ENCODE measurements at regions not wholly inside any gene's neighbourhood (a gene's known extent, or its start where the extent isn't known, plus 50 kb on each side); places are given as distances from the start of the nearest gene placed in this dataset.

DNA sequence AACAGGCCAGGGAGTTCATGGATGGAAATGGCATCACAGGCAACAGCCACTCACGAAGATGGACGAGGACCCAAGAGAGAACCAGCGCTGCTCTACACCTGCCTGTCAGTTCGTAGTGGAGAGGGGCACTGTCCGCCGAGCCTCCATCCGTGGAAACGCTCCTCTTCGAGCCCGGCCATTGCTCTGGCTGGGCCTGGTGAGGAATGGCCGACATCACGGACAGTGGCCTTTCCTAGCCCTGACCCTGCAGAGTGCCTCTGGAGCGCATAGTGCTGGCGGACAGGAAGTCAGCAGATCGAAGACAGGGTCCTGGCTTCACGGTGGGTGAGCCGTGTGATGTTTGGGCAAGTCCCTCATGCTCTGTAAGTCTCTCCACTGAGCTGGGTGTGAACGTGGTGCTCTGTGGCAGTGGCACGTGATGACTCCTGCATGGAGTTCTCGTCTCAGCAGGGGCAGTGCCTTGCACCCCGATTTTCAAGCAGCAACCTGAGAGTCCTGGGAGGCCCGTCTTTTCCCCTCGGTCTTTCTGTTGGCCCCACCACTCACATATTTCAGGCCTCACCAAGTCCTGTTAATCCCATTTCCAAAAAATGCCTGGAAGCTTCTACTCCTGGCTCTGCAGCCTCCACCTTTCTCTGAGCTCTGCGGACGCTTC, 214.4 kb downstream of the ERMARD start:
- POLR2A ChIA-PET: no interaction called here
- Histone ChIP-seq H3K36me3 (ENCODE audit: control insufficient read depth in 4 of 4, insufficient read depth in 4 of 4, low read length in 3 of 4) (no peaks in the 10 kb centered on the region), H3K27ac (ENCODE audit: insufficient read depth in 1 of 2, low read depth in 1 of 2, low read length in 2 of 2, poor library complexity in 1 of 2, severe bottlenecking in 2 of 2) (no peak overlapping the region), H3K9me3 (ENCODE audit: control extremely low read depth in 1 of 5, control insufficient read depth in 4 of 5, insufficient read depth in 2 of 5, low read depth in 1 of 5, low read length in 4 of 5) (no peaks in the 10 kb centered on the region), H3K27me3 (replicated peaks in 2 of 5; ENCODE audit: control insufficient read depth in 4 of 5, insufficient read depth in 5 of 5, low read length in 4 of 5) (peaks cover 0 to 28% (median 3%) of the 10 kb centered on the region in 5 experiments), H3K4me1 (ENCODE audit: control extremely low read depth in 1 of 4, control insufficient read depth in 4 of 4, insufficient read depth in 4 of 4, low read length in 3 of 4) (peaks cover 0 to 17% (median 9%) of the 10 kb centered on the region in 4 experiments), H3K4me3 (ENCODE audit: control insufficient read depth in 1 of 7, extremely low read depth in 1 of 7, insufficient read depth in 4 of 7, low read depth in 2 of 7, low read length in 6 of 7) (no peak overlapping the region)
- no peak for DNase-seq
- CTCF ChIA-PET: no interaction called here
- WGBS (ENCODE audit: insufficient coverage): 92% methylated on average over 25 of the region's 25 CpGs

DNA sequence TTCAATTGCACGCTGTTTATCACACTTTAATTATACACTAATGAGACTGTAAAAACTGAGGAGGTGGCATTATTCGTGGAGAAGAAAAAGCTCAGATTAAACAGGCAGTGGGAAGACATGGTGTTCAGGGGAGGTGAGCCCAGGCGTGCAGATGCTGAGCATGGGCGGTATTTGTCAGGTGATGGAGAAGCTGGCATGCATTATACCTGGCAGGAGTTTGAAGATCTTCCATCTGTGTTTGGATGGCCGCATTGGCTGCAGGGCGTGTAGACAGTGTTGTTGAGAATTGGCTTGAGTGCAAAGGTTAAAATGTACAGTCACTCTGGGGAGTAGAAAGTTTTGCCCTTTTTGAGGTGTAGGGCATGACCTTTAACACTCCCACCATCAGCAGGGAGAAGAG, 213.8 kb downstream of the ERMARD start:
- no peak overlapping the region for H3K27ac ChIP-seq (ENCODE audit: insufficient read depth in 1 of 2, low read depth in 1 of 2, low read length in 2 of 2, poor library complexity in 1 of 2, severe bottlenecking in 2 of 2)
- H3K27me3 ChIP-seq (replicated peaks in 2 of 5; ENCODE audit: control insufficient read depth in 4 of 5, insufficient read depth in 5 of 5, low read length in 4 of 5): peaks cover 0 to 28% (median 6%) of the 10 kb centered on the region in 5 experiments
- H3K4me3 ChIP-seq (ENCODE audit: control insufficient read depth in 1 of 7, extremely low read depth in 1 of 7, insufficient read depth in 4 of 7, low read depth in 2 of 7, low read length in 6 of 7): no peak overlapping the region
- ChIA-PET CTCF (no interaction called here), POLR2A (no interaction called here)
- 75% methylated on average over 4 of the region's 6 CpGs for WGBS (ENCODE audit: insufficient coverage)
- DNase-seq: no peak
- no peaks in the 10 kb centered on the region for H3K36me3 ChIP-seq (ENCODE audit: control insufficient read depth in 4 of 4, insufficient read depth in 4 of 4, low read length in 3 of 4)
- H3K4me1 ChIP-seq (ENCODE audit: control extremely low read depth in 1 of 4, control insufficient read depth in 4 of 4, insufficient read depth in 4 of 4, low read length in 3 of 4): peaks cover 0 to 19% (median 9%) of the 10 kb centered on the region in 4 experiments
- H3K9me3 ChIP-seq (ENCODE audit: control extremely low read depth in 1 of 5, control insufficient read depth in 4 of 5, insufficient read depth in 2 of 5, low read depth in 1 of 5, low read length in 4 of 5): no peaks in the 10 kb centered on the region

DNA sequence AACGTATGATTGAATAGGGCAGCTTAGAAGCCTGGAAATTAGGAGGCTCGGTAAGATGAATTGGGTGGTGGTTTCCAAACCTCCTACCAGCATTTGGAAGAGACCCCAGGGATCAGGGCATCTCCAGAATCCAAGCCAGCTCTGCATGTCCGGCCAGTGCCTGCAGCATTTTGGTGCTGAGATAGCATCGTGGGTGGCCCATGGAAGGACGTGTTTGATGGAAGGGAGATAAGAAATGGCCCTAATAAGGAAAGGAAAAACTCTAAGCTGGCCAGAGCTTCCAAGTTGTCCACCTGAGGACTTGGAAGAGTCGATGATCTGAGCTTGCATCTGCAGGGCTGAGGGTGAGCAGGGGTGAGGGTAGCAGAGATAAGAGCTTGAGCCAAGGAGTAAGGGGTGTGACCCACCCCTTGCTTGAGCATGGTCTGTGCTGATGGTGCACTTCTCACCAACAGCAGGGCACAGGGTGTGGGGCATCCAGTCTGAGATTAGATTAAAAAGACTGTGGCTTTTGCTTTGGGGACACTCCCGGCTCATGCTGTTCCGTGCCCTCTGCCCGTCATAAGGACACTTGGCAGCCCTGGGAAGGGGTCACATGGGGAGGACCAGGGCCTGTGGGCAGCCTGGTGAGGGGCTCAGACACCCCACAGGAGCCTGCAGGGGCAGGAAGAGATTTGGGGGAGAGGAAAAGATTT, 213.2 kb downstream of the ERMARD start:
- Histone ChIP-seq H3K27me3 (replicated peaks in 2 of 5; ENCODE audit: control insufficient read depth in 4 of 5, insufficient read depth in 5 of 5, low read length in 4 of 5) (peaks cover 0 to 28% (median 6%) of the 10 kb centered on the region in 5 experiments), H3K36me3 (ENCODE audit: control insufficient read depth in 4 of 4, insufficient read depth in 4 of 4, low read length in 3 of 4) (no peaks in the 10 kb centered on the region), H3K4me3 (ENCODE audit: control insufficient read depth in 1 of 7, extremely low read depth in 1 of 7, insufficient read depth in 4 of 7, low read depth in 2 of 7, low read length in 6 of 7) (no peak overlapping the region), H3K27ac (ENCODE audit: insufficient read depth in 1 of 2, low read depth in 1 of 2, low read length in 2 of 2, poor library complexity in 1 of 2, severe bottlenecking in 2 of 2) (no peak overlapping the region), H3K4me1 (ENCODE audit: control extremely low read depth in 1 of 4, control insufficient read depth in 4 of 4, insufficient read depth in 4 of 4, low read length in 3 of 4) (peaks cover 0 to 24% (median 13%) of the 10 kb centered on the region in 4 experiments), H3K9me3 (ENCODE audit: control extremely low read depth in 1 of 5, control insufficient read depth in 4 of 5, insufficient read depth in 2 of 5, low read depth in 1 of 5, low read length in 4 of 5) (no peaks in the 10 kb centered on the region)
- DNase-seq: no peak
- ChIA-PET POLR2A (no interaction called here), CTCF (interaction anchor here (1.5 kb wide), 1 partner anchor 10 kb away, joined by 3 read pairs; no protein-coding TSS in a partner anchor)
- 97% methylated on average over 8 of the region's 9 CpGs for WGBS (ENCODE audit: insufficient coverage)

DNA sequence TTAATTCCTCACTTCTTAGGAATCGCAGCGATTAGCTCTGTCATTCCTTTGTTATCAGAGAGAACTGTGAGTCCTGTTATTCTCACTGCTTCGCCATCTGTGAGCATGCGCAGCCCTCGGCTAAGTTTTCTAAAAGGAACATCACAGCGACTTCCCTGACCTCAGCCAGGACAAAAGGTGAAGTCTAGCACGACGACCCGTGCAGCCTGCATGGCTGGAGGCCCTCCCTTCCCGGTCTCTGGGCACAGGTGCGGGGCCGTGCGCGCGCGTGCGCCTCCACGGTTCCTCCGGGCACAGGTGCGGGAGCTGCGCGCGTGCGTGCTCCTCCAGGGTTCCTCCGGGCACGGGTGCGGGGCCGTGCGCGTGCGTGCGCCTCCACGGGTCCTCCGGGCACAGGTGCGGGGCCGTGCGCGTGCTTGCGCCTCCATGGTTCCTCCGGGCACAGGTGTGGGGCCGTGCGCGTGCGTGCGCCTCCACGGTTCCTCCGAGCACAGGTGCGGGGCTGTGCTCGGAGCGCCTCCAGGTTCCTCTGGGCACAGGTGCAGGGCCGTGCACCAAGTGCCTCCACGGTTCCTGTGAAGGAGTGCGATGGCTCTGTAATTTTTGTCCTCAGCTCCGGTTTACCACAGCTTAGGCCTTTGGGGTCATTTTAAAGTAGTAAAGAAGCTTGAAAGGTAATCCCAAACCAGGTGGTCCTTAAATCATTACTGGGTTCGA, 212.3 kb downstream of the ERMARD start:
- Histone ChIP-seq H3K36me3 (ENCODE audit: control insufficient read depth in 4 of 4, insufficient read depth in 4 of 4, low read length in 3 of 4) (no peaks in the 10 kb centered on the region), H3K9me3 (ENCODE audit: control extremely low read depth in 1 of 5, control insufficient read depth in 4 of 5, insufficient read depth in 2 of 5, low read depth in 1 of 5, low read length in 4 of 5) (no peaks in the 10 kb centered on the region), H3K4me3 (ENCODE audit: control insufficient read depth in 1 of 7, extremely low read depth in 1 of 7, insufficient read depth in 4 of 7, low read depth in 2 of 7, low read length in 6 of 7) (no peak overlapping the region), H3K4me1 (ENCODE audit: control extremely low read depth in 1 of 4, control insufficient read depth in 4 of 4, insufficient read depth in 4 of 4, low read length in 3 of 4) (peaks cover under 1 to 32% (median 17%) of the 10 kb centered on the region in 4 experiments), H3K27ac (ENCODE audit: insufficient read depth in 1 of 2, low read depth in 1 of 2, low read length in 2 of 2, poor library complexity in 1 of 2, severe bottlenecking in 2 of 2) (no peak overlapping the region), H3K27me3 (replicated peaks in 2 of 5; ENCODE audit: control insufficient read depth in 4 of 5, insufficient read depth in 5 of 5, low read length in 4 of 5) (peaks cover 0 to 28% (median 6%) of the 10 kb centered on the region in 5 experiments)
- no peak for DNase-seq
- POLR2A ChIA-PET: no interaction called here
- 93% methylated on average over 54 of the region's 55 CpGs for WGBS (ENCODE audit: insufficient coverage)
- CTCF ChIA-PET: interaction anchor here (1.1 to 2.6 kb wide), 5 partner anchors 9 to 16 kb away, joined by 3 to 13 read pairs (median 4); no protein-coding TSS in a partner anchor

DNA sequence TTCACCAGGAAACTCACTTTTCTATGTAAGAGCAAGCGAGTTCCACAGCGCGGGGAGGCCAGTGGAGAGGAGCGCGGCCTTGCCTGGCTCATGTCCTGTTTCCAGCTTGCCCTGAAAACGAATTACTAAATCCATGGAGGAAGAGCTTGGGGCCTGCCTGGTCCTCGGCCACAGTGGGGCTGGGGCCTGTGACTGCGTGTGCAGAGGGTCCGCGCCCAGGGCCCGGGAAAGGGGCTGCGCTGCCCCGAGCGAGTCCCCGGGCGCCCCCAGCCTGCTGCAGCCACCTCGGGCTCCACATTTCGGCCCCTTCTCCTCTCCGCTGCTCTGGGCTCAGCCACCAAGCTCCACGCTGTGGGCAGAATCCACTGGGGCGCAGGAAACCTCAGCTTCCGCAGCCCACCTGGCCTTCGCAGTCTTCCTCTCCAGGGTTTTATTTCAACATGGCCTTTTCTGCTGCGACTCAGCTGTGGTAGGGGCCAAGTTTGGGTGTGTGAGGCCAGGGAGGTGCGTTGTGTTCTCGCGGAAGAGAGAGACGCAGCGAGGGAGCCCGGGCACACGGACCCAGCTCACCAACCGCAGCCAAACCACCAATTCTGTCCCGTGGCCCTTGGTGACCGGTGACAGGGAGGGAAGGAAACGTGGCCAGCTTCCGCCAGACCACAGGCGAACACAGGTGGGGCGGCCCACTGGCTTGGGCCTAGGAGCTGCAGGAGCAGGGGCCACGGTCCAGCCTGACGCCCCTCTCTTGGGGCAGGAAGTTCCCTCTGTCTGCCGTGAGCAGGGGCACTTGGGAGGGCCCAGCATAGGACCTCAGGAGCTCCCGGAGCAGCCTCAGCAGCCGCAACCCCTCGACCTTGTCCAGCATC, 211.4 kb downstream of the ERMARD start:
- H3K27me3 ChIP-seq (replicated peaks in 2 of 5; ENCODE audit: control insufficient read depth in 4 of 5, insufficient read depth in 5 of 5, low read length in 4 of 5): peaks cover 0 to 28% (median 6%) of the 10 kb centered on the region in 5 experiments
- WGBS (ENCODE audit: insufficient coverage): 93% methylated on average over 31 of the region's 44 CpGs
- POLR2A ChIA-PET: no interaction called here
- H3K36me3 ChIP-seq (ENCODE audit: control insufficient read depth in 4 of 4, insufficient read depth in 4 of 4, low read length in 3 of 4): no peaks in the 10 kb centered on the region
- no peak for DNase-seq
- peaks cover 4 to 34% (median 19%) of the 10 kb centered on the region in 4 experiments for H3K4me1 ChIP-seq (ENCODE audit: control extremely low read depth in 1 of 4, control insufficient read depth in 4 of 4, insufficient read depth in 4 of 4, low read length in 3 of 4)
- CTCF ChIA-PET: interaction anchor here (1.1 to 2.6 kb wide), 6 partner anchors 8 to 158 kb away, joined by 3 to 13 read pairs (median 4); no protein-coding TSS in a partner anchor
- H3K9me3 ChIP-seq (ENCODE audit: control extremely low read depth in 1 of 5, control insufficient read depth in 4 of 5, insufficient read depth in 2 of 5, low read depth in 1 of 5, low read length in 4 of 5): no peaks in the 10 kb centered on the region
- H3K27ac ChIP-seq (ENCODE audit: insufficient read depth in 1 of 2, low read depth in 1 of 2, low read length in 2 of 2, poor library complexity in 1 of 2, severe bottlenecking in 2 of 2): no peak overlapping the region
- peak overlapping the region in 3 of 7 experiments; percentile 43 to 76 (median 63) for H3K4me3 ChIP-seq (ENCODE audit: control insufficient read depth in 1 of 7, extremely low read depth in 1 of 7, insufficient read depth in 4 of 7, low read depth in 2 of 7, low read length in 6 of 7)

DNA sequence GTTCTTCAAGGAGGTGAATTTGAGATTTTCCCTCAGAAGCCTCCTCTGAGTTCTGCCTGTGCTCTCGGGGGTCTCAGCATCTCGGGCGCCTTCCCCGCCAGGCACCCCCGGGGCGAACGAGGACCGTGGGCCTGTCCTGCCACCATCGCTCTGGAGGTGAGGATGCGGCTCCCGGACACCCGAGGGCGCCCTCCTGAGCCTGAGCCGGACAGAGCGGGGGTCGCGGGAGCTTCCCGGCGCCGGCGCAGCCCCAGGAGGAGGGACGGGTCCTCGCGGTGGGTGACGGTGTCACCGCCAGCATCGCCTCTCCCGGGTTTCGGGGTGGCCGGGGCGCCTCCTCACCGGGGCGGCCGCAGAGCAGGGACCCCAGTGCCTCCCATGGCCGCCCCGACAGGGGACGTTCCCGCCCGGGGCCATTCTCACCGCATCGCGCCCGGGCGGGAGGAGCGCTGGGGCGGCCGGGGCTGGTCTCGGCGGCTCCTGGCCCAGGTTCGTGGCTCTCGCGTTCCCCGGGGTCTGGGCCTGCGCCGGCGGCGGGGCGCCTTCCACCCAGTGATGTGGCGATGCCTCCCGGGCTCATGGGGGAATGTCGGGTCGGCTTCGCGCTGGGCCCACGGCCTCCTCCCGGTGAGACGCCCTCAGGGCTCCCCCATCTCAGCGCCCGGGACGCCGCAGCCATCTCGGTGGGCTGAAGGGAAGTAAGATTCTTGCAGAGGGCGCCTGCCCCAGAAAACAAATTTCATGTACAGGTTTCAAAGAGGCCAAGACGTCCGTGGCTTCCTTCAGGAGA, 210.5 kb downstream of the ERMARD start:
- Histone ChIP-seq H3K36me3 (ENCODE audit: control insufficient read depth in 4 of 4, insufficient read depth in 4 of 4, low read length in 3 of 4) (no peaks in the 10 kb centered on the region), H3K27ac (ENCODE audit: insufficient read depth in 1 of 2, low read depth in 1 of 2, low read length in 2 of 2, poor library complexity in 1 of 2, severe bottlenecking in 2 of 2) (no peak overlapping the region), H3K4me1 (ENCODE audit: control extremely low read depth in 1 of 4, control insufficient read depth in 4 of 4, insufficient read depth in 4 of 4, low read length in 3 of 4) (peaks cover 4 to 39% (median 22%) of the 10 kb centered on the region in 4 experiments), H3K9me3 (ENCODE audit: control extremely low read depth in 1 of 5, control insufficient read depth in 4 of 5, insufficient read depth in 2 of 5, low read depth in 1 of 5, low read length in 4 of 5) (no peaks in the 10 kb centered on the region), H3K4me3 (ENCODE audit: control insufficient read depth in 1 of 7, extremely low read depth in 1 of 7, insufficient read depth in 4 of 7, low read depth in 2 of 7, low read length in 6 of 7) (peak overlapping the region in 4 of 7 experiments; percentile 43 to 76 (median 64)), H3K27me3 (replicated peaks in 2 of 5; ENCODE audit: control insufficient read depth in 4 of 5, insufficient read depth in 5 of 5, low read length in 4 of 5) (peaks cover 0 to 28% (median 6%) of the 10 kb centered on the region in 5 experiments)
- ChIA-PET CTCF (interaction anchor here (1.2 to 2.6 kb wide), 4 partner anchors 11 to 157 kb away, joined by 4 to 13 read pairs (median 5); no protein-coding TSS in a partner anchor), POLR2A (no interaction called here)
- 2% methylated on average over 75 of the region's 75 CpGs for WGBS (ENCODE audit: insufficient coverage)
- peak in 2 of 3 donors; percentile 42 to 51 for DNase-seq
